ENCODE measurements at regions not wholly inside any gene's neighbourhood (a gene's known extent, or its start where the extent isn't known, plus 50 kb on each side); places are given as distances from the start of the nearest gene placed in this dataset.

- Histone ChIP-seq H3K9ac (ENCODE audit: low read length) (no peak overlapping the region), H3K4me2 (ENCODE audit: low read length) (no peak overlapping the region), H3K9me2 (ENCODE audit: insufficient read depth) (no peaks in the 10 kb centered on the region; the same call in 1 of the 2 replicates), H3K79me2 (ENCODE audit: insufficient read depth, low read length) (no peaks in the 10 kb centered on the region), H3K4me3 (replicated peaks in 1 of 2; ENCODE audit: low read depth in 1 of 2, low read length in 2 of 2) (no peak overlapping the region), H3K27ac (ENCODE audit: low read depth, low read length) (no peak overlapping the region), H2AFZ (ENCODE audit: low read depth, low read length, poor library complexity, severe bottlenecking) (no peak overlapping the region), H4K20me1 (ENCODE audit: insufficient read depth) (no peaks in the 10 kb centered on the region), H3K4me1 (ENCODE audit: control insufficient read depth in 1 of 2, insufficient read depth in 2 of 2, low read length in 2 of 2) (no peaks in the 10 kb centered on the region), H3K9me3 (ENCODE audit: control insufficient read depth in 1 of 2, insufficient read depth in 1 of 2, low read depth in 1 of 2, low read length in 2 of 2) (no peaks in the 10 kb centered on the region), H3K36me3 (ENCODE audit: control insufficient read depth in 1 of 2, insufficient read depth in 2 of 2, low read length in 2 of 2) (no peaks in the 10 kb centered on the region), H3K27me3 (ENCODE audit: insufficient read depth, low read length) (no peaks in the 10 kb centered on the region)
- no peak for TF ChIP-seq TCF7L2 (IDR thresholded peaks at IDR 0.05; ENCODE audit: borderline replicate concordance, extremely low read depth, insufficient read depth, insufficient read length)
- no peak for TF ChIP-seq EZH2phosphoT487 (IDR thresholded peaks at IDR 0.05; ENCODE audit: borderline replicate concordance)
- no peak for TF ChIP-seq FOSL1 (IDR thresholded peaks at IDR 0.05; ENCODE audit: low read depth)
- intact Hi-C loops (cut with micrococcal nuclease), result no loop called here
- ChIA-PET CTCF (no interaction called here), POLR2A (no interaction called here), RAD21 (ENCODE audit: low non-redundant PET in 1 of 2, low total read pairs in 2 of 2, uncharacterized antibody in 2 of 2, unreplicated experiment in 2 of 2) (no interaction called here)
- no TSS peak for BruUV-seq (replicated peaks)
- DNase-seq (ENCODE audit: low read depth, low spot score) (no peak), ATAC-seq (no peak)
Observed at GRCh38 chr4:152128356-152128755, 367.5 kb upstream of the GATB start.

- intact Hi-C loops (cut with micrococcal nuclease), result no loop called here
- no peaks in the 10 kb centered on the region for H3K36me3 ChIP-seq (ENCODE audit: control insufficient read depth in 1 of 2, insufficient read depth in 2 of 2, low read length in 2 of 2)
- no peaks in the 10 kb centered on the region for H3K27me3 ChIP-seq (ENCODE audit: insufficient read depth, low read length)
- H3K4me2 ChIP-seq (ENCODE audit: low read length), result no peak overlapping the region
- no peaks in the 10 kb centered on the region for H3K9me3 ChIP-seq (ENCODE audit: control insufficient read depth in 1 of 2, insufficient read depth in 1 of 2, low read depth in 1 of 2, low read length in 2 of 2)
- POLR2A ChIA-PET, result no interaction called here
- CTCF ChIA-PET, result no interaction called here
- BruUV-seq (replicated peaks), result no TSS peak
- no peaks in the 10 kb centered on the region for H3K79me2 ChIP-seq (ENCODE audit: insufficient read depth, low read length)
- H3K4me1 ChIP-seq (ENCODE audit: control insufficient read depth in 1 of 2, insufficient read depth in 2 of 2, low read length in 2 of 2), result no peaks in the 10 kb centered on the region
- TF ChIP-seq SIN3A (IDR thresholded peaks at IDR 0.05; ENCODE audit: low read depth) (no peak), SP1 (IDR thresholded peaks at IDR 0.05; ENCODE audit: low read depth) (no peak)
- no peak overlapping the region for H3K27ac ChIP-seq (ENCODE audit: low read depth, low read length)
- no peaks in the 10 kb centered on the region; the same call in 1 of the 2 replicates for H3K9me2 ChIP-seq (ENCODE audit: insufficient read depth)
- ATAC-seq, result no peak
- no peak for DNase-seq (ENCODE audit: low read depth, low spot score)
- no peak overlapping the region for H2AFZ ChIP-seq (ENCODE audit: low read depth, low read length, poor library complexity, severe bottlenecking)
- H4K20me1 ChIP-seq (ENCODE audit: insufficient read depth), result no peaks in the 10 kb centered on the region
- RAD21 ChIA-PET (ENCODE audit: low non-redundant PET in 1 of 2, low total read pairs in 2 of 2, uncharacterized antibody in 2 of 2, unreplicated experiment in 2 of 2), result no interaction called here
- H3K9ac ChIP-seq (ENCODE audit: low read length), result no peak overlapping the region
- no peak overlapping the region for H3K4me3 ChIP-seq (replicated peaks in 1 of 2; ENCODE audit: low read depth in 1 of 2, low read length in 2 of 2)
Observed at GRCh38 chr4:152126238-152126637, 365.4 kb upstream of the GATB start.
